HUES6 (cell line): ENCODE measurements at regions not wholly inside any gene's neighbourhood (a gene's known extent, or its start where the extent isn't known, plus 50 kb on each side); places are given as distances from the start of the nearest gene placed in this dataset.

ENCODE experiments used
- H3K27ac ChIP-seq: 2 replicates; pipeline ENCODE4 v1.7.0; 2013; ENCODE audit warnings: low read depth, mild to moderate bottlenecking, low read length, inconsistent platforms
- H3K27me3 ChIP-seq: 2 replicates; pipeline ENCODE4 v1.6.1; 2013; ENCODE audit warnings: low read length; ENCODE audit not compliant: control insufficient read depth, insufficient read depth
- H3K36me3 ChIP-seq: 2 replicates; pipeline ENCODE4 v1.6.1; 2013; ENCODE audit warnings: low read length; ENCODE audit not compliant: control insufficient read depth, insufficient read depth
- H3K4me1 ChIP-seq: 2 replicates; pipeline ENCODE4 v1.6.1; 2013; ENCODE audit warnings: low read length; ENCODE audit not compliant: control insufficient read depth, insufficient read depth
- H3K4me3 ChIP-seq: 2 replicates; pipeline ENCODE4 v1.5.1; 2013; ENCODE audit warnings: low read depth, low read length
- H3K9ac ChIP-seq: one replicate; pipeline ENCODE4 v1.6.1; 2013; ENCODE audit warnings: mild to moderate bottlenecking, low read length
- H3K9me3 ChIP-seq: 2 replicates; pipeline ENCODE4 v1.6.1; 2013; ENCODE audit warnings: low read depth, low read length; ENCODE audit not compliant: control insufficient read depth, insufficient read depth

DNA sequence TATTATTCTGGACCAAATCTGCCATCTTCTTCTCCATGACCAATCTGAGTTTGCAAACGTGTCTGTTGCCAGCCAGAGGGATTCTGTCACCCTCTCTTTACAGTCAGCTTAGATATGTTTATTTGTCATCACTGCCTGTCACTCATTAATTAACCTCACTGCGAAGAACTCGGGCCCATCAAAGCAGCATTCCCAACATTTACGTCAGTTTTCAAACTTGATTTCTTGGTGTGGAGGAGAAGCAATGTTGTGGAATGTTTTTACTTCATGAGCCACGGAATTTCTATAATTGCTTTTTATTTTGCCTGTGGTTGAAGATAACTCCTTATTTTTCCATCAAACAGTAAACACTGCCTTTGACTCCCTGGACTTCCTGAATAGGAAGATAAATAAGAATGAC, 91.8 kb upstream of the CNKSR3 start:
- H3K36me3 ChIP-seq: no peaks in the 10 kb centered on the region
- H3K4me3 ChIP-seq: no peak overlapping the region
- no peak overlapping the region for H3K27ac ChIP-seq
- H3K9ac ChIP-seq: no peak overlapping the region
- H3K27me3 ChIP-seq: no peaks in the 10 kb centered on the region
- peaks cover 4% of the 10 kb centered on the region for H3K4me1 ChIP-seq
- H3K9me3 ChIP-seq: no peaks in the 10 kb centered on the region

DNA sequence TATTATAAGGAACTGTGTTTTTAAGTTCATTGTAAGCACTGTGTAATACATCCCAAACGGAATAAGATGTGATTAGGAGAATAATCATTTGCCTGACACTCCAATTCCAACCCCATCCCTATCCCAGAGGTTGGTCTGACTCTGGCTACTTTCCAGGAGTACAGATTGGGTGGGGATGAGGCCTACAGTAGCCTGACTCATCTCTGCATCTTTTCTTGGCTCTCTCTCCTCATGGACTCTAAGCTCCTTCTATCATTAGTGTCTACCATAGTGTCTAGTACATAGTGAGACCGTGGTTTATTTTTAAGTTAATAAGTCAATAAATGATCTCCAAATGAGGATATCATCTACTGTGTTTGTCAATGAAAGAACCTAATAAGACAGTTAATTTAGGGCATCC, 92.2 kb upstream of the CNKSR3 start:
- Histone ChIP-seq H3K4me1 (peaks cover 4% of the 10 kb centered on the region), H3K4me3 (no peak overlapping the region), H3K9me3 (no peaks in the 10 kb centered on the region), H3K9ac (no peak overlapping the region), H3K36me3 (no peaks in the 10 kb centered on the region), H3K27ac (no peak overlapping the region), H3K27me3 (no peaks in the 10 kb centered on the region)

DNA sequence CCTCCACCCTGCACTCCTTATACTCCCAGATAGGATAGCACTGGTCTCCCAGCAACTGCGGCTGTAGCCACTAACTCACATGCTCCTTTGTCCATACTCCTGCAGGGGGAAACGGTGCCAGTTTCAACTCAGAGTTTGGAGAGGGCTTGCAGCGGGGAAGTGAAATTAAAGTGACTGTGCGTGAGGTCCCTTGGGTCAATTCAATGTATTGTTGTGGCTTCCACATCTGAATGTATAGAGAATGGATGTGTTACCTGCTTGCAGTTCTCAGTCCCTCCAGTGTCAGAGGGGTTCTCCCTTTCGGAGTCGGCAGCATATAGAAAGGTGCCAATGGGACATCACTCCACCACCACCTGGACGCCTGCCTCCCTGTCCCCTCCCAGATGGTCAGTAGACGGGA, 93.6 kb upstream of the CNKSR3 start:
- Histone ChIP-seq H3K4me3 (no peak overlapping the region), H3K9ac (no peak overlapping the region), H3K9me3 (no peaks in the 10 kb centered on the region), H3K36me3 (no peaks in the 10 kb centered on the region), H3K4me1 (peaks cover 4% of the 10 kb centered on the region), H3K27ac (no peak overlapping the region), H3K27me3 (no peaks in the 10 kb centered on the region)

DNA sequence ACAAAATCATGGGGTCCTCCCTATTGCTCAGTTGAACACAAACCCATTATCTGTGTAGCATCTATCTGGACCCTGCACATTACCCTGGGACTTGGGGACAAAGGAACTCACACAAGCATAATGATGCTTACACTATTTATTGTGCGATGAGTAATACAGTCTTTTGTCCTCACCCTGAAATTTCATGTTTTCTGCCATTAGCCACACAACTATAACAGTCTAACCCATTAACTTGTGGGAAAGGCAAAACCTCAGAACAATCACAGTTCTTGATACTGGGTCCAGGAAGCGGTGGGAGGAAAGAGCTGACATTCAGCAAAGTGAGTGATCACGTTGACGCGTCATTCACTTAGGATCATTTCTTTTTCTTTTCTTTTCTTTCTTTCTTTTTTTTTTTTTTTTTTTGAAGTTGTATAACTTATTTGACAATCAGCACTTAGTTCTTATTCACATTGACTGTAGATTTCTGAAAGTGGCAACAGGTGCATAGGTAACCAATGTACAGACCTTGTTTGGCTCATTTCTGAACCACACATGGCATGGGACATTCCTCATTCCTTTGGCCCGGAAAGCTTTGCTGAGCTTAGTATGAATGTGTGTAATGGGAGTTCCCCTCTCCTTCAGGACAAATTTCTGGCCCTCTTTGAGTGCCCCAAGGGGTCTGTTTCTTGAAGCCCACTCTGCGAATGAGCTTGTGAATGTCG, 94.8 kb upstream of the CNKSR3 start:
- H3K27me3 ChIP-seq: no peaks in the 10 kb centered on the region
- H3K27ac ChIP-seq: no peak overlapping the region
- H3K9ac ChIP-seq: no peak overlapping the region
- H3K9me3 ChIP-seq: no peaks in the 10 kb centered on the region
- peaks cover 4% of the 10 kb centered on the region for H3K4me1 ChIP-seq
- H3K4me3 ChIP-seq: no peak overlapping the region
- H3K36me3 ChIP-seq: no peaks in the 10 kb centered on the region

GRCh38 chr6:154605882-154606370, 95.4 kb upstream of the CNKSR3 start:
- no peaks in the 10 kb centered on the region for H3K9me3 ChIP-seq
- no peaks in the 10 kb centered on the region for H3K36me3 ChIP-seq
- H3K9ac ChIP-seq: no peak overlapping the region
- H3K4me3 ChIP-seq: no peak overlapping the region
- no peak overlapping the region for H3K27ac ChIP-seq
- no peaks in the 10 kb centered on the region for H3K27me3 ChIP-seq
- peaks cover 4% of the 10 kb centered on the region for H3K4me1 ChIP-seq

DNA sequence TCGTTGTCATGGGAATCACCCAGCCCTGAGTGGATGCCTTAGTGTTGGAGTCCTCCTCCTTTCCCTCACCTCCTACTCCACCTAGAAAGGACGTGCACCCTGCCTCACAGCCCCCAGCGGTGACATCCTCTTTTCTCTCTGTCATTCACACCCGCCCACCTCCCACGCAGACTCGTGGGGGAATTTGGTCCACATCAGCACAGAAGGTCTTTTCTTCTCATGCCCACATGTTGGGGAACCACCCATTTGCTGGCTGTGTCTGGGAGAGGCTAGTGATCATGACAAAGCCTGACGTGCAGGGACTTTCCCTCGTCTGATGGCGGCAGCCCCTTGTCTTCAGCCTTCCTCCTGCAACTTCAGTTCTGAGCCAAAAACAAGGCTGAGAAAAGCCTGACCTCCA, 96.0 kb upstream of the CNKSR3 start:
- Histone ChIP-seq H3K9ac (no peak overlapping the region), H3K27me3 (no peaks in the 10 kb centered on the region), H3K4me1 (peaks cover 4% of the 10 kb centered on the region), H3K27ac (no peak overlapping the region), H3K4me3 (no peak overlapping the region), H3K9me3 (no peaks in the 10 kb centered on the region), H3K36me3 (no peaks in the 10 kb centered on the region)

DNA sequence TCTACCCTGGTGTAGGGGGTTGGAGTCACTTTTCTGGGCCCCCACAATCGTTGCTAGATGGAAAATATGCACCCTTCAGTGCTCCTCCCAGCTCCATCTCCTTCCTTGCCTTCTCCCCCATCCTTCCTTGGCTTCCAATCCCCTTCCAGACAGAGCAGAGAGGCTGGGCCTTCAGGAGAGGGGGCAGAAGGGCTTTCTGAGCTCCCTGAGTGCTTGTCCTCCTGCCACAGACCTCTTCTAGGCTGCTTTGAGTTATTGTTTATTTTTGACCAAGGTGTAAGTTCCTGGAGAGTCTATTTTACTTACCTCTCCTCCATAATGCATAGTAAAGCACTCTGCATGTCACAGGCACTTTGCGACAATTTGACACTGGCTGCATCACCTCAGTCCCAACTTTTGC, 96.4 kb upstream of the CNKSR3 start:
- no peak overlapping the region for H3K4me3 ChIP-seq
- H3K36me3 ChIP-seq: no peaks in the 10 kb centered on the region
- H3K9me3 ChIP-seq: no peaks in the 10 kb centered on the region
- H3K27ac ChIP-seq: no peak overlapping the region
- no peak overlapping the region for H3K9ac ChIP-seq
- H3K4me1 ChIP-seq: peaks cover 4% of the 10 kb centered on the region
- no peaks in the 10 kb centered on the region for H3K27me3 ChIP-seq

DNA sequence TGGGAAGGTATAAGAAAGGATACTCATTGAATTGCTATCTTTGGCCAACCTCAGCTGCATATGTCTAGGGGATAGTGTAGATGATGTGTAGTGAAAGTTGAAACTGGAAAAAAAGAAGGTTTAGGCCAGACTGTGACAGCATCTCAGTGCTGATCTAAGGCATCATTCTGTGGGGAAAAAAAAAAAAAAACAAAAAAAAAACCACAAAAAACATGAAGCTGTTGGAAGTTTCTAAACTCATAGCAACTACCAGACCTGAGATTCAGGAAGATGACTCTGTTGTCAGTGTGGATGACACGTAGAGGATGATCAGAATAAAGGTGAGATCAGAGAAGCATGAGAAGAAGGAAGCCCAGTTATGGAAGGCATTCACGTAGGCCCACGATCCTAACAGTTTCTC, 100.8 kb upstream of the CNKSR3 start:
- Histone ChIP-seq H3K27me3 (no peaks in the 10 kb centered on the region), H3K4me1 (no peaks in the 10 kb centered on the region), H3K9ac (no peak overlapping the region), H3K4me3 (no peak overlapping the region), H3K36me3 (no peaks in the 10 kb centered on the region), H3K27ac (no peak overlapping the region), H3K9me3 (no peaks in the 10 kb centered on the region)

DNA sequence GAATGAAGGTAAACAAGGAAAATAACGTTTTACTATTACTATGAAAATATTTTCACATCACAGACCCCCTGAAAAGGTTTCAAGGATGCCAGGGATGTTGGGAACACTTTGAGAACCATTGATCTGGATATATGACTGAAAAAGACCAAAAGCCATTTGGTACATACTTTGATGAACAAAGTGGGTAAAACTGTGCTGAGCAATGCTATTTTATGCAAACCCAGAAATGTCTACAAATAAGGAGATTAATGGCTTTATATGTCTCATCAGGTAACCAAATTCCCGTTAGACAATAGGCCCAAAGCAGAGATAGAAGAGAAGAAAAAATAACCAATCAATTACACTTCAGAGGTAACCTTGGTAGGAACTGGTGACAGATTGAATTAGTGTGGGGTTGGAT, 101.4 kb upstream of the CNKSR3 start:
- no peaks in the 10 kb centered on the region for H3K9me3 ChIP-seq
- H3K27me3 ChIP-seq: no peaks in the 10 kb centered on the region
- no peak overlapping the region for H3K27ac ChIP-seq
- H3K4me3 ChIP-seq: no peak overlapping the region
- H3K36me3 ChIP-seq: no peaks in the 10 kb centered on the region
- no peaks in the 10 kb centered on the region for H3K4me1 ChIP-seq
- H3K9ac ChIP-seq: no peak overlapping the region

- Histone ChIP-seq H3K27ac (no peak overlapping the region), H3K9me3 (no peaks in the 10 kb centered on the region), H3K4me3 (no peak overlapping the region), H3K9ac (no peak overlapping the region), H3K36me3 (no peaks in the 10 kb centered on the region), H3K27me3 (no peaks in the 10 kb centered on the region), H3K4me1 (no peaks in the 10 kb centered on the region)
Observed at GRCh38 chr6:154613137-154613676, 102.7 kb upstream of the CNKSR3 start.

- H3K9me3 ChIP-seq: no peaks in the 10 kb centered on the region
- no peaks in the 10 kb centered on the region for H3K27me3 ChIP-seq
- no peak overlapping the region for H3K27ac ChIP-seq
- no peak overlapping the region for H3K9ac ChIP-seq
- no peaks in the 10 kb centered on the region for H3K4me1 ChIP-seq
- no peak overlapping the region for H3K4me3 ChIP-seq
- no peaks in the 10 kb centered on the region for H3K36me3 ChIP-seq
Observed at GRCh38 chr6:154614101-154614500, 103.6 kb upstream of the CNKSR3 start.
